Ureter (tissue), 1 donor: ENCODE measurements at regions not wholly inside any gene's neighbourhood (a gene's known extent, or its start where the extent isn't known, plus 50 kb on each side); places are given as distances from the start of the nearest gene placed in this dataset.
"Not testable (repeated sequence)": the region's sequence is repeated elsewhere in the genome, so short reads cannot be mapped to it uniquely, and the experiment has no call there.

Experiments
- DNase-seq: peaks from one replicate; pipeline ENCODE4 v3.0.0-alpha.2; 2020; ENCODE audit warnings: low spot score
- donor health status: DM: yes; HTN: yes; CAD: no.

- no peak for DNase-seq
Measured at GRCh38 chr2:234861841-234862735, 89.7 kb upstream of the SH3BP4 start.

DNA sequence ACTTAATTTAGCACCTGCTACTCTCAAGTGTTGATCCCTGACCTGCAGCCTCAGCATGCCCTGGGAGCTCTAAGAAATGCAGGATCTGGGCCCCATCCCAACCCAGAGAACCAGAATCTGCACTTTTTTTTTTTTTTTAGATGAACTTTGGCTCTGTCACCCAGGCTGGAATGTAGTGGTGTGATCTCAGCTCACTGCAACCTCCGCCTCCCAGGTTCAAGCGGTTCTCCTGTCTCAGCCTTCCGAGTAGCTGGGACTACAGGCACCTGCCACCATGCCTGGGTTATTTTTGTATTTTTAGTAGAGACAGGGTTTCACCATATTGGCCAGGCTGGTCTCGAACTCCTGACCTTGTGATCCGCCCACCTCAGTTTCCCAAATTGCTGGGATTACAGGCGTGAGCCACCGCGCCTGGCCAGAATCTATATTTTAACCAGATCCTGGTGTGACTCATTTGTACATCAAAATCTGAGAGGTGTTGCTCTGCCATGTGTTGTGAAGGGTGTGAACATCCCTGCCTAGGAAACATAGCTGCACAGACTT lies 92.4 kb upstream of the SH3BP4 start:
- DNase-seq, result not testable (repeated sequence)

DNA sequence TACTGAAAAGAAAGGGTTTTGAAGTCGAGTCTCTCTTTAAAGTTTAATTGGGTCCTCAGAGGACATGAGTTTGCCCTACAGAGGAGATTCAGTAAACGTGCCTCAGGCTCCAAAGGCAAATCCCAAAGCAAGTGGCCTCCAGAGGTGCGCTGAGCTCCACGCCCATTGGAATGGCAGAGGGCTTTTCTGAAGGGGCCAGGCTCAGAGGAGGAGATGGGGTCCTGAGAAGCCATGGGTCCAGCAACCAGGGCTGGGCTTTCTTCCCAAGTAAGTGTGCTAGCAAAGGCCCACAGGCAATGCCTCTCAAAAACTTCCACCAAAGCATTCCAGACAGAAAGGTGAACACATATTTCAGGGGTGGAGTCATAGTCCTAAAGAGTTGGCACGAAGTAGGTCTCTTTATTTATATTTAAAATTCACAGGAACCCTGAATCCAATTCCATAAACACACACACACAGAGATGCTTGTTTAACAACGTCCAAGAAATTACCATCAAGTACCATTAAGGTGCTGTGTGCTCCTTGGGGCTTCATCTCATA lies 93.0 kb upstream of the SH3BP4 start:
- DNase-seq, result no peak

DNA sequence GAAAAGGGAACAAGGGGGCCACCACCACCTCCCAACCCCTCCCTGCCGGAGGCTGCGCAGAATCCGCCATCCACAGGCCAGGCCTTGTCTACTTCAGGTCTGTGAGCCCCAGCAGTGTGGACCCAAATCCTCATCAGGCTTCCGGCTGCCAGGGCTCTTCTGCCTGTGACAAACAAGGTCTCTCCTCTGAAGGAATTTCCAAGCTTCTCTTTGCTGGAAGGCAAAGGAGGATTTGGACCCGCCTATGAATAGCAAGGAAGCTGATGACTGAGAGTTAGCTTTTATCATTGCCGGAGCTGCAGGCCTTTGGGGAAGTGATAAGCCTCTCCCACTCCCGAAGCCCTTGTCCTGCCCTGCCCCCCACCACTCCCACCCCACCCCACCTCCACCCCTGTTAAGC lies 93.7 kb upstream of the SH3BP4 start:
- DNase-seq, result no peak

- DNase-seq, result no peak
Measured at GRCh38 chr2:234853729-234854128, 98.1 kb upstream of the SH3BP4 start.

- DNase-seq, result no peak
Measured at GRCh38 chr2:234852941-234853340, 98.9 kb upstream of the SH3BP4 start.

GRCh38 chr2:234852035-234852434 lies 99.8 kb upstream of the SH3BP4 start:
- DNase-seq, result no peak

- DNase-seq, result no peak
Measured at GRCh38 chr2:234851451-234851850, 100.4 kb upstream of the SH3BP4 start.

DNA sequence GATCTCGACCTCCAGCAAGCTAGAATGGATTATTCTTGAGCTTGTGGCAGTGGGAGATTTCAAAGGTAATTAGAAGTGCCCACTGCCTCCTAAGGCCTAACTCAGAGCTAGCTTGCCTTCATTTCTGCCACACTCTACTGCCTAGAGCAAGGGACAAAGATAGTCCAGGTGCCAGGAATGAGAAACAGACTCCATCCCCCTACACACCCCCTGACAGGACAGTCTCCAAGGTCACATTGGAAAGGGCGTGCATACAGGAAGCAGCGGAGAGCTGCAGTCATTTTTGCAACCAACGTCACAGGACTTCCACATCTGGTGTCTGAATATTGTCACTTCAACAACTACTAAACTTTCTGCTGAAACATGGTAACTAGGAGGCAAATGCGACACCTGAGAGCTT lies 101.0 kb upstream of the SH3BP4 start:
- DNase-seq, result no peak

DNA sequence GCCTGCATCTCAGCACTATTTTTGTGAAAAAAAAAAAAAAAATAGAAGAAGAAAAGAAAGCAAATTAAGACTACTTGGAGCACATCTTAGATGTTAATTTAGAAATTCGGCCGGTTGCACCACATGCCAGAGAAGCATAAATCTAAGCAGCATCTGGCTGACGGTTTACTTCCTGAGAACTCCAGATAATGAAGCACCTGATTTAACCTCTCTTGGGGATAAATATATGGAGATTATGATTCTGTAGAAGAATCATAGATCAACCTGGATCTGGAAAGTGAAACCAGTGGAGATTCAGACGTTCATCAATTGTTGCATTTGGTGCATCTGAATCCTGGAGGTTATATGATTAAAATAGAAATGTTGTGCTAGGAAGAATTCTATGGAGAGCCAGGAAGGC lies 102.1 kb upstream of the SH3BP4 start:
- DNase-seq, result no peak

DNA sequence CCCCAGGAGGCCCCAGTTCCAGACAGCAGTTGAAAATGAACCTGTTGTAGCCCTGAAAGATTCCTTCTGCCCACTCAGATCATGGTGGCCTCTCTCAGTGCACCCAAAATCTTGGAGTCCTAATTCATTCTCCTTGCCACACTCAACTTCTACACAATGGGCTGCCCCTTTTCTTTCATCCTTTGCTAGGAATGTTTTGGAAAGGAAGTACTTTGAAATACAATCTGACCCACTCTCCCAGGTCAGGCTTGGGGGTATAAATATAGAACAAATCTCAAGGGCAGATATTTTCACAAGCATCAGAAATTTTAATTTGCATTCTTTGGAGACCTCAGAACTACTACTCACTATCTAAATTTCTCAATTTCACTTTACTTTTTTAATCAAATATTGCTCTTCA lies 103.2 kb upstream of the SH3BP4 start:
- DNase-seq, result no peak

GRCh38 chr2:234847639-234848038 lies 104.2 kb upstream of the SH3BP4 start:
- no peak for DNase-seq

- DNase-seq, result no peak
Measured at GRCh38 chr2:234847364-234847635, 104.5 kb upstream of the SH3BP4 start.

- no peak for DNase-seq
Measured at GRCh38 chr2:234846599-234847363, 105.0 kb upstream of the SH3BP4 start.

GRCh38 chr2:234845602-234846590 lies 105.9 kb upstream of the SH3BP4 start:
- no peak for DNase-seq

DNA sequence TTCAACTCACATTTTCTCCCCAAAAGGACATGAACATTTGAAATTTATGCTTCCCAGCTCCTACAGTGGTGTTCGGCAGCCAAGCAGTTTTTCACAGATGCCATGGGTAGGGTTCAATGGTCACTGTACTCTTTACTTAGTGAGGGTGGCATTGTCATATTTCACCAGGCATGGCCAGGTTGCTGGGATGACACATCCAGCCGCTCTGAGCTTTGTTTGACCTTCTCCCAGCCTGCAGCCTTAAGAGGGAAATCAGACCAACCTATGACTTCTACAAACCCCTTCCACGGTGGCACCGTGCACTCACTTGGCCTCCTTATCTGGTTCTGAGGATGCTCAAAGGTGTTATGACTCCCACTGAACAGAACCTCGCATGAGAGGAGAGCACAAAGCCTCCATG lies 108.4 kb upstream of the SH3BP4 start:
- DNase-seq, result no peak

- DNase-seq, result no peak
Measured at GRCh38 chr2:234842753-234843152, 109.1 kb upstream of the SH3BP4 start.

- no peak for DNase-seq
Measured at GRCh38 chr2:234841321-234842015, 110.3 kb upstream of the SH3BP4 start.

- DNase-seq, result no peak
Measured at GRCh38 chr2:234840336-234840735, 111.5 kb upstream of the SH3BP4 start.

GRCh38 chr2:234839285-234839684 lies 112.5 kb upstream of the SH3BP4 start:
- DNase-seq, result no peak

GRCh38 chr2:234836271-234836670 lies 115.5 kb upstream of the SH3BP4 start:
- DNase-seq, result no peak
